MG63 (cell line): ENCODE measurements at regions not wholly inside any gene's neighbourhood (a gene's known extent, or its start where the extent isn't known, plus 50 kb on each side); places are given as distances from the start of the nearest gene placed in this dataset.
A peak's percentile ranks its signal among the peaks of the same experiment; 100 is the strongest.
"Not testable (repeated sequence)": the region's sequence is repeated elsewhere in the genome, so short reads cannot be mapped to it uniquely, and the experiment has no call there.

ENCODE experiments used
- DNase-seq: peaks from one replicate; pipeline ENCODE4 v3.0.0-alpha.2; 2020
- H3K27me3 ChIP-seq: fragments of 250-450 bp; sonication (Bioruptor Pico); 2 replicates; pipeline ENCODE4 v1.5.1; 2020; ENCODE audit warnings: mild to moderate bottlenecking, moderate library complexity
- H3K36me3 ChIP-seq: fragments of 250-450 bp; sonication (Bioruptor Pico); 2 replicates; pipeline ENCODE4 v1.5.1; 2020; ENCODE audit warnings: mild to moderate bottlenecking, moderate library complexity
- H3K4me3 ChIP-seq: fragments of 250-450 bp; sonication (Bioruptor Pico); 2 replicates; pipeline ENCODE4 v1.5.1; 2020; ENCODE audit warnings: mild to moderate bottlenecking, moderate library complexity
- H3K9me3 ChIP-seq: fragments of 250-450 bp; sonication (Bioruptor Pico); 2 replicates; pipeline ENCODE4 v1.5.1; 2020; ENCODE audit warnings: mild to moderate bottlenecking, moderate library complexity

DNA sequence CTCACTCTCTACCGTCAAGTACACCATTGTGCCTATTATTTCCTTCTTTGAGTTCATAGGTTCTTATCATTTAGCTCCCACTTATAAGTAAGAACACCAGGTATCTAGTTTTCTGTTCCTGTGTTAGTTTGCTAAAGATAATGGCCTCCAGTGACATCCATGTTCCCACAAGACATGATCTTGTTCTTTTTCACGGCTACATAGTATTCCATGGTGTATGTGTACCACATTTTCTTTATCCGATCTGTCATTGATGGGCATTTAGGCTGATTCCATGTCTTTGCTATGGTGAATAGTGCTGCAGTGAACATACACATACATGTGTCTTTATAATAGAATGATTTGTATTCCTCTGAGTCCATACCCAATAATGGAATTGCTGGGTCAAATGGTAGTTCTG lies 119.0 kb upstream of the PPP1R9A start:
- H3K9me3 ChIP-seq, H3K4me3 ChIP-seq, DNase-seq, H3K27me3 ChIP-seq, H3K36me3 ChIP-seq: not testable (repeated sequence)

DNA sequence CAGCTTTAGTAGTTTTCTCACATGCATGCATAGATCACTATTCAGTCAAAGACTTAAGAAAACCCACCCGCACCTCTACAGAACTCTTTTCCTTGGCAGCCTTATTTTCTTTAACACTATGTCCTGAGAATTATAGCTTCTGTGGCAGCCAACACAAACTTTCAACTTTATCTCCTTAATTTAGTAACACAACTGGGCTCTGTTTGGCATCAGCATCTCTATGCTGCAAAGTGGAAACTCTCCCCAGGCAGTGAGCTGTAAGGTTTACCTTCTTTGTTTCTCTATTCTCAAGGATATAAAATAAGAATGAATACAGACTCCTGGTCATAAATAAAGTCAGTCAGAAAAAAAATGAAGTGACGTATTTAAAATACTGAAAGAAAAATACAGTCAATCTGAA lies 115.2 kb upstream of the PPP1R9A start:
- H3K27me3 ChIP-seq = no peaks in the 10 kb centered on the region
- no peaks in the 10 kb centered on the region for H3K36me3 ChIP-seq
- no peak overlapping the region for H3K4me3 ChIP-seq
- no peak for DNase-seq
- no peaks in the 10 kb centered on the region for H3K9me3 ChIP-seq

DNA sequence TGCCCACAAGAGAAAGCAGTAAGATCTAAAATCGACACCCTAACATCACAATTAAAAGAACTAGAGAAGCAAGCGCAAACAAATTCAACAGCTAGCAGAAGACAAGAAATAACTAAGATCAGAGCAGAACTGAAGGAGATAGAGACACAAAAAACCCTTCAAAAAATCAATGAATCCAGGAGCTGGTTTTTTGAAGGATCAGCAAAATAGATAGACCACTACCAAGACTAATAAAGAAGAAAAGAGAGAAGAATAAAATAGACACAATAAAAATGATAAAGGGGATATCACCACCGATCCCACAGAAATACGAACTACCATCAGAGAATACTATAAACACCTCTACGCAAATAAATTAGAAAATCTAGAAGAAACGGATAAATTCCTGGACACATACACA lies 110.0 kb upstream of the PPP1R9A start:
- not testable (repeated sequence) for H3K4me3 ChIP-seq, DNase-seq, H3K9me3 ChIP-seq, H3K36me3 ChIP-seq, H3K27me3 ChIP-seq

DNA sequence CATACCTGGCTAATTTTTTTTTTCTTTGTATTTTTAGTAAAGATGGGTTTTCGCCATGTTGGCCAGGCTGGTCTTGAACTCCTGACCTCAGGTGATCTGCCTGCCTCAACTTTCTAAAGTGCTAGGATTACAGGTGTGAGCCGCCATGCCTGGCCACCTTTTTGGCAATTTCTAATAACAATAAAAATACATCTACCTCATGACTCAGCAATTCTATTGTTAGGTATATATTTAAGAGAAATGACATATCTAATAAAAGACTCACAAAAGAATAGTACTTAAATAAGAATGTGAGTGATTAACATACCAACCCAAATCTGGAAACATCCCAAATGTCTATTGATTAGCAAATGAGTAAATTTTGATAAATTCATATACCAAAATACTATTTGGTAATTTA lies 103.6 kb upstream of the PPP1R9A start:
- no peaks in the 10 kb centered on the region for H3K9me3 ChIP-seq
- H3K4me3 ChIP-seq = no peak overlapping the region
- no peaks in the 10 kb centered on the region for H3K27me3 ChIP-seq
- H3K36me3 ChIP-seq = no peaks in the 10 kb centered on the region
- DNase-seq = no peak

DNA sequence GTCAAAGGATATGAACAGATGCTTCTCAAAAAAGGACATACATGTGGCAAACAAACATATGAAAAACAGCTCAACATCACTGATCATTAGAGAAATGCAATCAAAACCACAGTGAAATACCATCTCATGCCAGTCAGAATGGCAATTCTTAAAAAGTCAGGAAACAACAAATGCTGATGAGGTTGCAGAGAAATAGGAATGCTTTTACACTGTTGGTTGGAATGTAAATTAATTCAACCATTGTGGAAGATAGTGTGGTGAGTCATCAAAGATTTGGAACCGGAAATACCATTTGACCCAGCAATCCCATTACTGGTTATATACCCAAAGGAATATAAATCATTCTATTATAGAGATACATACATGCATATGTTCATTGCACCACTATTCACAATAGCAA lies 98.7 kb upstream of the PPP1R9A start:
- not testable (repeated sequence) for DNase-seq, H3K4me3 ChIP-seq, H3K27me3 ChIP-seq, H3K9me3 ChIP-seq, H3K36me3 ChIP-seq

DNA sequence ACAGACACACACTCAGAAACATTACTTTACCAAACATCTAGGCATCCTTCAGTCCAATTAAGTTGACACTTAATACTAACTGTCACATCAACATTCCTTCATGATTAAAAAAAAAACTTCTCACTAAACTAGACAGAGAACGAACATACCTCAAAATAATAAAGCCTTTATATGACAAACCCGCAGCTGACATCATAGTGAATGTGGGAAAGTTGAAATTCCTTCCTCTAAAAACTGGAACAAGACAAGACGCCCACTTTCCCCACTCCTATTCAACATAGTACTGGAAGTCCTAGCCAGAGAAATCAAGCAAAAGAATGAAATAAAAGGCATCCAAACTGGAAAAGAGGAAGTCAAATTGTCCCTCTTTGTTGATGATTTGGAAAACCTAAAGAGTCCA lies 96.9 kb upstream of the PPP1R9A start:
- Histone ChIP-seq H3K27me3 (no peaks in the 10 kb centered on the region), H3K9me3 (no peaks in the 10 kb centered on the region), H3K36me3 (no peaks in the 10 kb centered on the region), H3K4me3 (no peak overlapping the region)
- DNase-seq = no peak

DNA sequence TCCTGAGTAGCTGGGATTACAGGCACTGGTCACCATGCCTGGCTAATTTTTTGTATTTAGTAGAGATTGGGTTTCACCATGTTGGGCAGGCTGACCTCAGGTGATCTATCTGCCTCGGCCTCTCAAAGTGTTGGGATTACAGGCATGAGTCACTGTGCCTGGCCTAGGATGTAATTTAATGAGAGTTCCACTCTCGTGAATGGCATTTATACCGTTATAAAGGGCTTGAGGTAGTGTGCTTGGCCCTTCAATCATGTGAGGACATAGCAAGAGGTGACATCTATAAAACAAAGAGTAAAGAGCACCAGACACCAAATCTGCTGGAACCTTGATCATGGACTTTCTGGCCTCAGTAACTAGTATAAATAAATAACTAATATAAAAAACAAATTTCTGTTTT lies 93.5 kb upstream of the PPP1R9A start:
- Histone ChIP-seq H3K9me3 (no peaks in the 10 kb centered on the region), H3K36me3 (no peaks in the 10 kb centered on the region), H3K27me3 (no peaks in the 10 kb centered on the region), H3K4me3 (no peak overlapping the region)
- no peak for DNase-seq

DNA sequence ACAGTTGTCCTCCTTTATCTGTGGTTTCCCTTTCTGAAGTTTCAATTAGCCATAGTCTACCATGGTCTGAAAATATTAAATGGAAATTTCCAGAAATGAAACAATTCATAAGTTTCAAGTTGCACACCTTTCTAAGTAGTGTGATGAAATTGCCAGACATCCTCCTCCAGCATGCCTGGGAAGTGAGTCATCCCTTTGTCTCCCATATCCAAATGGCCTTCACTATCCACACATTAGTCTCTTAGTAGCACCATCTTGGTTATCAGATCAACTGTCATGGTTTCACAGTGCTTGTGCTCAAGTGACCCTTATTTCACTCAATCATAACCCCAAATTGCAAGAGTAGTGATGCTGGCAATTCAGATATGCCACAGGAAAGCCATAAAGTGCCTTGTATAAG lies 83.4 kb upstream of the PPP1R9A start:
- no peaks in the 10 kb centered on the region for H3K27me3 ChIP-seq
- no peak overlapping the region for H3K4me3 ChIP-seq
- DNase-seq = peak; percentile 18
- no peaks in the 10 kb centered on the region for H3K9me3 ChIP-seq
- no peaks in the 10 kb centered on the region for H3K36me3 ChIP-seq

DNA sequence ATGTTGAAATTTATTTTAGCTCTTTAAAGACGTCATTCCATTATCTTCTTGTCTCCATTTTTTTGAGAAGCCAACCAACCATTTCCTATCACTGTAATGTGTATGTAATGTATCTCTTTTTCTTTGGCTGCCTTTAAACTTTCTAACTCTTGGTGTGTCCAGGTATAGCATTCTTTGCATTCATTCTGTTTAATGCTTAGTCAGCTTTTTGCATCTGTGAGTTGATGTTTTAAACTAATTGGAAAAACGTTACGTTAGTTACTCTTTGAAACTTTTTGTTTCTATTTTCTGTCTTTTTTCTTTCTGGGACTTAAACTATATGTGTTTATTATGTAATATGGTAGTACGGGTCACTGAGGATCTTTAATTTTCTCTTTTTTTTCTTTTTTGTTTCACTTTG lies 77.4 kb upstream of the PPP1R9A start:
- Histone ChIP-seq H3K36me3 (no peaks in the 10 kb centered on the region), H3K27me3 (no peaks in the 10 kb centered on the region), H3K9me3 (no peaks in the 10 kb centered on the region), H3K4me3 (no peak overlapping the region)
- no peak for DNase-seq

DNA sequence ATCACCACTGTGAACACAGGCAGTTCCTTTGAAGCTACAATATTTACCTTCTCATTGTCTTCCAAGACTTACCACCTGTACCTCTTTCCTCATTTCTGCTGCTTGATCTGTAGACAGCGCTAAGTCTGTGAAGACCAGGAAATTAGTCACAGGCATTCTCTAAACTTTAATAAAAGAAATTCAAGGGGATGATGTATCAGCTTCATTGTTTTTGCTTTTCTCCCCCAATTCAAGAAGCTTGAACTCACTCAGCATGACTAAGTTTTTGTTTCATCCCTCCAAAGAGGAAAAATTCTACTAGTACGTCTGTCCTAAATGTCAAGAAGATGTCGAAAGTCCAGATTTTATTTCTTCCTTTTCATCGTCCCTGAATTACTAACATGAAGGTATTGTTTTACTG lies 75.3 kb upstream of the PPP1R9A start:
- H3K36me3 ChIP-seq = no peaks in the 10 kb centered on the region
- no peaks in the 10 kb centered on the region for H3K27me3 ChIP-seq
- no peak for DNase-seq
- H3K9me3 ChIP-seq = 0 out of 2 replicates have a peak, but pooled peaks cover under 1% of the 10 kb centered on the region
- no peak overlapping the region for H3K4me3 ChIP-seq

DNA sequence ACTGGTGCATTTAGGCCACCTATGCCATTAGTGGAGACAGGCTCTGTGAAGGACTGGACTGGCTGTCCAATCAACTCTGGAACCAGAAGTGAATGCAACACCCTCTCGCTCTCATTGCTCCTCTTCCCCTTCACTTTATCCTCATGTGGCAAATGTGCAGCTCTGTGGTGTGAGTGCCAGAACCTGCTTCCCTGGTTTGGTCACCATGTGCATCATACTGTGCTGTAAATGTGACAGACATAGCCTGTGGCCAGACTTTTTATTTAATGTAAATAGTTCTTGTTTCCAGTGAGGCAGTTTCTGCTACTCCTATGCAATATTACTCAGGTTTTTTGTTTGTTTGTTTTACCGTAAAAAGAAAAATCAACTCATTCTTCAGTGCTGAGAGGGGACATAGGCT lies 73.0 kb upstream of the PPP1R9A start:
- Histone ChIP-seq H3K9me3 (peaks cover 8% of the 10 kb centered on the region), H3K27me3 (no peaks in the 10 kb centered on the region), H3K36me3 (no peaks in the 10 kb centered on the region), H3K4me3 (no peak overlapping the region)
- no peak for DNase-seq

DNA sequence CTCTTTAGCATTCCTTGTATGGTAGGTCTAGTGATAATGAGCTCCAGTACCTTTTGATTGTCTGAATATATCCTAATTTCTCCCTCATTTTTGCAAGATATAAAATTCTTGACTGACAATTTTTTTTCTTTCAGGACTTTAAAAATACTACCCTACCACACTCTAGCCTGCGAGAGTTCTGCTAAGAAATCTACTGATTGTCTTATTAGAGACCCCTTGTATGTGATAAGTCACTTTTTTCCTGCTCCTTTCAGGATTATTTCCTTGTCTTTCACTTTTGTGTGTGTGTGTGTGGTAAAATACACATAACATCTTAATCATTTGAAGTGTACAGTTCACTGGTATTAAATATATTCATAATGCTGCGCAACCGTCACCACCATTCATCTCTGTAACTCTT lies 68.7 kb upstream of the PPP1R9A start:
- Histone ChIP-seq H3K9me3 (peaks cover 8% of the 10 kb centered on the region), H3K27me3 (no peaks in the 10 kb centered on the region), H3K36me3 (no peaks in the 10 kb centered on the region), H3K4me3 (no peak overlapping the region)
- DNase-seq = no peak

DNA sequence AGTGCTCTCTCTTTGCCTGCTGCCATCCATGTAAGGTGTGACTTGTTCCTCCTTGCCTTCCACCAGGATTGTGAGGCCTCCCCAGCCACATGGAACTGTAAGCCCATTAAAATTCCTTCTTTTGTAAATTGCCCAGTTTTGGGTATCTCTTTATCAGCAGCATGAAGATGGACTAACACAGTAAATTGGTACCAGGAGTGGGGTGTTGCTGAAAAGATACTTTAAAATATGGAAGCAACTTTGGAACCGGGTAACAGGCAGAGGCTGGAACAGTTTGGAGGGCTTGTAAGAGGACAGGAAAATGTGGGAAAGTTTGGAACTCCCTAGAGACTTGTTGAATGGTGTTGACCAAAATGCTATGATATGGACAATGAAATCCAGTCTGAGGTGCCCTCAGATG lies 63.8 kb upstream of the PPP1R9A start:
- no peak for DNase-seq
- Histone ChIP-seq H3K4me3 (no peak overlapping the region), H3K9me3 (peaks cover 2% of the 10 kb centered on the region; the same call in 1 of the 2 replicates), H3K36me3 (no peaks in the 10 kb centered on the region), H3K27me3 (no peaks in the 10 kb centered on the region)

DNA sequence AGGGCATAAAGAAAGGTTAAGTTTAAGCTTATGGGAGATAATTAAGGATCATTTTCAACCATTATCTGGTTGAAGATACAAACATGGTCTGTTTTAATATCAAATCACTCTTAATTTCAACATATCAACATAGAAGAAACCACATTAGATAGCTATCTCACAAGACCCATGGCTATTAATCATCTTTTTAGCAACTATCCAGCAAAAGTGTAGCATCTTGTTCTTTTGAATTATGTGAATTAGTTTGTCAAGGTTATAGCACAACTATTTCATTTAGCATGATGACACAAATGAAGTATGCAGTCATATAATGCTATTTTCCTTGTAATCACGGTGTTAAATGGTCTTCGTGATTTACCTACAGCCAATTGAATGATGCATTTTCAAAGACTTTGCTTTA lies 58.9 kb upstream of the PPP1R9A start:
- no peaks in the 10 kb centered on the region for H3K27me3 ChIP-seq
- no peaks in the 10 kb centered on the region for H3K36me3 ChIP-seq
- H3K4me3 ChIP-seq = no peak overlapping the region
- DNase-seq = no peak
- 0 out of 2 replicates have a peak, but pooled peaks cover 1% of the 10 kb centered on the region for H3K9me3 ChIP-seq

DNA sequence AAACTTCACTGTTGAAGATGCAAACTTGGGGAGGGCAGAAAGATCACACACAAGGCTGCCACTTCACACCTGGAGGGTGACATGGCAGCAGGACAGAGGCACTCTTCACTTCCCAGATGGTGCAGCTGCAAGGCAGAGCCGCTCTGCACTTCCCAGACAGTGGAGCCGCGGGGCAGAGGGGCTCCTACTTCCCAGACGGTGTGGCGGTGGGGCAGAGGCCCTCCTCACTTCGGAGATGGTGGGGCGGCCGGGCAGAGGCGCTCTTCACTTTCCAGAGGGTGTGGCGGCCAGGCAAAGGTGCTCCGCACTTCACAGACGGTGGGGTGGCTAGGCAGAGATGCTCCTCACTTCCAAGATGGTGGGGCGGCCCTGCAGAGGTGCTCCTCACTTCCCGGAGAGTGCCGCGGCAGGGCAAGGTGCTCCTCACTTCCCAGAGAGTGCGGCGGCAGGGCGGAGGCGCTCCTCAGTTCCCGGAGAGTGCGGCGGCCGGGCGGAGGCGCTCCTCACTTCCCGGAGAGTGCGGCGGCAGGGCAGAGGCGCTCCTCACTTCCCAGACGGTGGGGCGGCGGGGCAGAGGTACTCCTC lies 58.3 kb upstream of the PPP1R9A start:
- Histone ChIP-seq H3K9me3 (0 out of 2 replicates have a peak, but pooled peaks cover 2% of the 10 kb centered on the region), H3K27me3 (no peaks in the 10 kb centered on the region), H3K4me3 (no peak overlapping the region), H3K36me3 (no peaks in the 10 kb centered on the region)
- no peak for DNase-seq

DNA sequence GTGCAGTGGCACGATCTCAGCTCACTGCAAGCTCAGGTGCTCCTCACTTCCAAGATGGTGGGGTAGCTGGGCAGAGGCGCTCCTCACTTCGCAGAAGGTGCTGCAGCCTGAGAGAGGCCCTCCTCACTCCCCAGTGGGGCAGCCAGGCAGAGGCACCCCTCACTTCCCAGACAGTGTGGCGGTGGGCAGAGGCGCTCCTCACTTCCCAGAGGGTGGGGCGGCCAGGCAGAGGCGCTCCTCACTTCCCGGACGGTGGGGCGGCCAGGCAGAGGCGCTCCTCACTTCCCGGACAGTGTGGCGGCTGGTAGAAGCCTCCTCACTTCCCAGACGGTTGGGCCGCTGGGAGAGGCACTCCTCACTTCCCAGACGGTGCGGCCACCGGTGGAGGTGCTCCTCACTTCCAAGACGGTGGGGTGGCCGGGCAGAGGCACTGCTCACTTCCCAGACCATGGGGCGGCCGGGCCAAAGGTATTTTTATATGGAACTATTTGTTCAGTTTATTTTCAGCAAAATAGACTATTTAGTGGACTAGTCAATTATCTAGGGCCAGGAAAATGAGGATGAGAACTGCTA lies 57.7 kb upstream of the PPP1R9A start:
- DNase-seq = no peak
- Histone ChIP-seq H3K36me3 (no peaks in the 10 kb centered on the region), H3K4me3 (no peak overlapping the region), H3K27me3 (no peaks in the 10 kb centered on the region), H3K9me3 (0 out of 2 replicates have a peak, but pooled peaks cover 2% of the 10 kb centered on the region)

DNA sequence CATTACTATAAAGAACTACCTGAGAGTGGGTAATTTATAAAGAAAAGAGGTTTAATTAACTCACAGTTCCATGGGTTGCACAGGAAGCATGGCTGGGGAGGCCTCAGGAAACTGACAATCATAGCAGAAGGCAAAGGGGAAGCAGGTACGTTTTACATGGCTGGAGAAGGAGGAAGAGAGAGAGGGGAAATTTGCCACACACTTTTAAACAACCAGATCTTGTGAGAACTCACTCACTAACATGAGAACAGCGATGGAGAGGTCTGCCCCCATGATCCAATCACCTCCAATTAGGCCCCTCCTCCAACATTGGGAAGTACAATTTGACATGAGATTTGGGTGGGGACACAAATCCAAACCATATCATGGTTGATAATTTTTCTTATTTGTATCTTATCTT lies 51.8 kb upstream of the PPP1R9A start:
- Histone ChIP-seq H3K36me3 (no peaks in the 10 kb centered on the region), H3K4me3 (no peak overlapping the region), H3K9me3 (0 out of 2 replicates have a peak, but pooled peaks cover 2% of the 10 kb centered on the region), H3K27me3 (no peaks in the 10 kb centered on the region)
- DNase-seq = no peak

DNA sequence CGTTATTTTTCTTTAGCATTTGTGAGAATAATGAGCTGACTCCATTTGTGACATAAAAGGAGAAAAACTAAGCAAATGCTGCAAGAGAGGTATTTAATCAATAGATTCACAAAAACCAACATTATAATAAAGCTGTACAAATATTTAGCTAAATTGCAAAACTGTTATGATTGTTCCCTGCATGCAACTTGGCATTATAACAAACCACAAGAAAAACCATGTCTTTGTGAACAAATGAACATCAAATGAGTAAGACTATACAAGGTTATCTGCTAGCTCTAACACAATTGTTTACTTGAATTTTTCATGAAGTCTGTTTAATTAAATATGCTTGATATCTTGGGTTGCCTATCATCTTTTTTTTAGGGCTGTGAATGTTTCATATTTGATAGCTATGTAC lies 50.8 kb upstream of the PPP1R9A start:
- Histone ChIP-seq H3K9me3 (0 out of 2 replicates have a peak, but pooled peaks cover 2% of the 10 kb centered on the region), H3K27me3 (no peaks in the 10 kb centered on the region), H3K36me3 (no peaks in the 10 kb centered on the region), H3K4me3 (no peak overlapping the region)
- DNase-seq = no peak
